Left lobe of liver (tissue), 2 donors: ENCODE measurements at regions not wholly inside any gene's neighbourhood (a gene's known extent, or its start where the extent isn't known, plus 50 kb on each side); places are given as distances from the start of the nearest gene placed in this dataset.
A peak's percentile ranks its signal among the peaks of the same experiment; 100 is the strongest.
"Not testable (repeated sequence)": the region's sequence is repeated elsewhere in the genome, so short reads cannot be mapped to it uniquely, and the experiment has no call there.

Experiments
- ATAC-seq: fragments of 200-7000 bp; cut with Tn5 transposase; one replicate; pipeline ENCODE4 v1.9.1; 2020; ENCODE audit warnings: mild to moderate bottlenecking, moderate library complexity
- DNase-seq: peaks from one replicate; pipeline ENCODE4 v3.0.0-alpha.2; 2020; ENCODE audit warnings: low spot score
- donor health status: DM: no; HTN: no; CAD: no; lungs with moderate emphysema.
- donor health status: DM: no; HTN: yes; CAD: no.

DNA sequence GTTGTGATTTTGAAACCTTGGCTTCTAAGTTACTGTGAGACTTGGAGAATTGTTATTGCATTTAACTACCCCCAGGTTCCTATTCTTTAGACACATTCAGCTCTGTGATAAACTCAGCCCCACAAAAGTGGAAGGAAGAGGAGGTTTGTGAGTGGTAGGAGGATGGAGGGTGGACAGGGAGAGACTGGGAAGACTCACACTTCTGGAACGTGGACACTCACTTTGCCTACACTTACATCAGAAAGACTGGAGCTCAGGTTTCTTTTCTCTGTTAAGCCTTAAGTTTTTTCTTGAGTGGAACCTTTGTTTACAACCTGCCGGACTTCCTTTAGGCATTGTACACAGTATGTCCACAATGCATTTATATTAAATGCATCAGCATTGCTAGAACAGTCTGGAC, 99.0 kb downstream of the AREG start:
- no peak for DNase-seq

DNA sequence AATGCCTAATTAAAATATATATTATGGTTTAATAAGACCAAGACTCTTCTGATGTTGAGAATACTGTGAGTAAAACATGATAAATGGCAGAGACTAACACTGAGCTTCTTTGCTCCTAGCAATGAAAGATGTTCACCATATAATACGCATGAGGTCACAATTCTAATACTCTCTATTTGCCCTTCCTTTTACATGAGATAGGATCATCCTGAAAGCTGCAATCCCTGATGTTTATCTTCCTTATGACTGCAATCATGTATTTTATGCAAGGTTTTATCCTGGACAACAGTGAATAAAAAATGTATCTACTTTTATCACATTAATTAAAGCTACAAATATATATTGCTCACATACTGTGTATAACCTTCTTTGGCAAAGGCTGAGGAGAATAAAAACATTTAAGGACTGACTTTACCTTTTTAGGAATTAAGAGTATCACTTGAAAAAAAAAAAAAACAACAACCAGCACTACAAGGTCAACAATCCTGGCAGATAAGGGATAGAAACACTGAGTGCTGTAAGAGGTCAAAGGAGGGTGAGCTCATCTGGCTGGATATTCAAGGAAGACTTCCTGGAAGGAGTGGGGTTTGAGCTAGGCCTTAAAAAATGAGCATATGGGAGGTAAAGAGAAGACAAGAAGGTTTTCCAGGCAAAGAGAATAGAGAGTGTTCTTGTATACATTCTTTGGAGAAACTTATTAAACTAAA, 99.9 kb downstream of the AREG start:
- ATAC-seq (peak; percentile 37), DNase-seq (no peak)

More for the DNA sequence above, 99.0 kb downstream of the AREG start:
- no peak for ATAC-seq

DNA sequence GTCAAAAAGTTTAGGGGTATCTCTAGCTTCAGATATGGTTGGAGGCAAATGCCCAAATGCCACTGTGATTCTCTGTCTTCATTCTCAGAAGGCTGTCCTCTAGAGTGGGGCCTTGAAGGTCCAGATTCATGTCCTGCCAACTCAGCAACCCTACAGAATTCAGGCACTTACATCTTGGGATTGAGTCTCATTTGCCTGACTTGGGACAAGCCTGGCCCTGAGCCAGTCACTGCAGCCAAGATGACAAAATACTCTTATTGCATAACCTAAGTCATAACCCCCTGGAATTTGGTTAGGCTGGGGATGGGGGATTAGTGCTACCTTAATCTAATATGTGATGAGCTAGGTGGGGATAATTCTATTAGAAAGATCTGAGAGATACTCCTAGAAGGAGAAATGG, 100.5 kb downstream of the AREG start:
- ATAC-seq (peak; percentile 29), DNase-seq (peak; percentile 50)

DNA sequence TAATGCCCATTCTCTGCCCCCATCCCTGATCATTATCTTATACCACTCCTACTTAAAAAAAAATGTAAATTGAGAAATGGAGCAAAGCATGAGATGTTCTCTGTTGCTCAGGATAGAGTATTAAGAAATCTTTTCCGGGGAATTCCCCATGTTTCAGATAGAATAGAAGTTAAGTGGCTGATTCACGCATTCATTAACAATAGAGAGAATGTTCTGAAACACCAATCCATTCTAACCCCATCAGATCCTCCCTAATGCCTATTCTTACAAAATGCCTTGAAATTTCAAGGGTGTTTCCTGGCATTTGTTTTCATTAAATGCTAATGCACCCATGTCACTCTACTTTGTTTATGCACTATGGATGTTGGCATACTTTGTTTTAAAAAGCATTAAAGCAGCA, 101.1 kb downstream of the AREG start:
- ATAC-seq (no peak), DNase-seq (no peak)

DNA sequence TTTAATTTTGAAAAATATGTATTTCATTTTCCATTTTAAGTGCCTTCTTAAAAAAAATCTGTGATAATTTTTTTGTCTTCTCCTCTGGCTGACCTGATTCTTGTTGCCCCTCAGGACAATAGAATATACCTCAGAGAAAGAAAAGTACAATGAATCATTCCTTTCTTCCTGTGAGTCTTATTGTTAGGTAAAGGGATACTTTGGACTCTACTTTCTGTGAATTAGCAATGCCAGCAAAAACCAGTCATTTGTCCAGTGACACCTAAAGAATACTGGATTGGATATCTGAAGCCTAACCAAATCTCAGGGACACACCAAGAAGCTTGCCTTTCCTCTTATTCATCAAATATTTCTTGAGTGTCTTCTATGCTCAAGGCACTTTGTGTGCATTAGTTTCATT, 102.1 kb downstream of the AREG start:
- no peak for ATAC-seq
- DNase-seq, result no peak

DNA sequence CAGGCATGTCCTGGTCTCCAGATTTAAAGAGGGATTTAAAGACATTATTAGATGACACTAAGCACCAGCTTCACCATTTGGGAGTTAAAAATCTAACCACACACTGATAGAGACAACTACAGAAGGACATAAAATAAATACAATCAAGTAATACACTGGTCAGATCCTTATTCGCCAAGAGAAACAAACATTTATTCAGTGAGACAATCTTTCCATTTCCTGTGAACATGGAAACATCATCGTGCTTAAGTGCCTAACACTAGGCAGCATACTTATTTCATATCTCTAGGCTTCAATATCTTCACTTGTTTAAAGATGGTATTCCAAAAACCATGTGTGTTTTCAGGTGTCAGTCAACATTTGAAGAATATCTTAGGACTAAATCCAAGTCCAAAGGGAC, 103.6 kb downstream of the AREG start:
- DNase-seq (no peak), ATAC-seq (no peak)

DNA sequence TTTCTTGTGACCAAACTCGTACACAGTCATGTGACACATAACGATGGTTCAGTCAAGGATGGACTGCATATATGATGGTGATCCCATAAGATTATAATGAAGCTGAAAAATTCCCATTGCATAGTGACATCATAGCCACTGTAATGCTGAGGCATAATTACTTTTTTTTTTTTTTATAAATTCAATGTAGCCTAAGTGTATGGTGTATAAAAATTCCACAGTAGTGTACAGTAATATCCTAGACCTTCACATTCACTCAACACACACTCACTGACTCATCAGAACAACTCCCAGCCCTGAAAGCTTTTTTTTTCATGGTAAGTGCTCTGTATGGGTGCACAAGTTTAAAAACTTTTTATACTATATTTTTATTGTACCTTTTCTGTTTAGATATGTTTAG, 105.0 kb downstream of the AREG start:
- ATAC-seq (no peak), DNase-seq (no peak)

DNA sequence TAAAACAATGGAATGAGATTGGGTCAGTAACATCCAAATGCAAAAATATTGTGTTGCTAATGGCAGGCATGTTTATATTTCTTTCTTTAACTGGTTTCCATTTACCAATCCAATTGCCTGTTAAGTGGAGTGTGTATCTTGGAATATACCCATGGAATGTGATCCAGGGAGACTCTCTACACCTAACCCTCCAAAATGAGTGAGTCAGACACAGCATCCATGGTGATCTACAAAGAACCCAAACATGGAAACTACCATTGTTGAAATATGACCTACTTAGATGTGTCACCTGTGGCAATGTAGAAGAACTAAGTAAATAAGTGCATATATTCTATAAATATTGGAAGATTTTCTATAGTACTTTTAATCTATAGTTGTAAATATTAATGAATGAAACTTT, 110.3 kb downstream of the AREG start:
- DNase-seq (no peak), ATAC-seq (no peak)

DNA sequence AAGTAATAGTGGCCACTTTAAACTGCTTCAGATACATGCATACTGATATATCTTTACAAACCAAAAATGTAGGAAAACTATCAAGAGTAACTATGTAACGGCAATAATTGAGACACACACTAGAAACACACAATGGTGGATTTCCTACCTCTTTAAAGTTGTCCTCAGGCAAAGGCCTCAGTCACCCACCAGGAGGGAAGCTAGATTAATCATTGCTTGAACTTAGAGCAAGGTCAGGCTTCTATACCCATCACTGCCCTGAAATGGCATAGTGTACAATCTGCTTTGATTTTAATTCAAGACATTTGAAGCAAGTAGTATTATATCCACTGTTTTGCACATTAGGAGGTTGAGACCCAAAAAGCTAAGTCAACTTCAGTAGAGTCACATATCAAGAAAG, 110.9 kb downstream of the AREG start:
- no peak for DNase-seq
- ATAC-seq, result no peak

DNA sequence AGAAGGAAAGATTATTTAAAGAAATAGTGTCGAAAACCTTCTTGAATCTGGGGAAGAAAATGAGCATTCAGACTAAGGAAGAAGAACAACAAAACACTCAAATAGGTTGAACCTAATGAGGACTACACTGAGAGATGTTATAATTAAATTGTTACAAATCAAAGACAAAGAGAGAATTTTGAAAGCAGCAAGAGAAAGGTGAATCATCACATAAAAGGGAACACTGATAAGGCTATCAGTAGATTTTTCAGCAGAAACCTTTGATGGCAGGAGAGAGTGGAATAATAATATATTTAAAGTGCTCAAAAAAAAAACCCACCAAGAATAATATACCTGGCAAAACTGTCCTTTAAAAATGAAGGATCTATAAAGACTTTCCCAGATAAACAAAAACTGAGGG, 114.9 kb downstream of the AREG start:
- ATAC-seq, result no peak
- DNase-seq, result no peak

DNA sequence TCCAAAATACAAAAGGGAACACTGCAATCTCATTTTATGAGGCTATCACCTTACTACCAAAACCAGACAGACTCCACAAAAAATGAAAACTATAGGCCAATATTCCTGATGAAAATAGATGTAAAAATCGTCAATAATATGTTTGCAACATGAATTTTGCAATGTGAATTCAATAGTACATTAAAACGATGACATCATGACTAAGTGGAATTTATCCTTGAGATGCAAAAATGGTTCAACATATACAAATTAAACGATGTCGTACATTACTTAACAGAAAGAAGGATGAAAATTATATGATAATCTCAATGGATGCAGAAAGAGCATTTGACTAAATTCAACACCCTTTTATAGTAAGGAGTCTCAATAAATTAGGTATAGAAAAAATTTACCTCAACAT, 123.0 kb downstream of the AREG start:
- ATAC-seq, result no peak
- no peak for DNase-seq

DNA sequence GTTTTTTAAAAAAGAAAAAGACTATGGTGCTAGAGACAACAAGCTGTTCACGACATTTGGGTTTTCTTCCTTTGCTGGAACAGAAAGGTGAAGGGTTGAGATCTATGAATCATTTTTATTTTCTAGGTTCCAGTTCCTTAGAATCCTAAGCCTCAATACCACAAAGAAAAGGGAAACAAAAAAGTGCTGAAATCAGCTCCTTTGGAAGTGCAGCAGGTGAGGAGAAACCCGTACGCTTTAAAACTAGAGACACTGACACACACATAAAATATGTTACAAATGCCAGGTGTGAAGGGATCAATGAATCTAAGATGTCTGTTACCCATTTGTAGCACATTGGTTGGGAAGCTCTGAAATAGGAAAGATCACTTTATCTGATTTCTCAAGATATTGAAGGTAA, 125.2 kb downstream of the AREG start:
- DNase-seq (no peak), ATAC-seq (no peak)

DNA sequence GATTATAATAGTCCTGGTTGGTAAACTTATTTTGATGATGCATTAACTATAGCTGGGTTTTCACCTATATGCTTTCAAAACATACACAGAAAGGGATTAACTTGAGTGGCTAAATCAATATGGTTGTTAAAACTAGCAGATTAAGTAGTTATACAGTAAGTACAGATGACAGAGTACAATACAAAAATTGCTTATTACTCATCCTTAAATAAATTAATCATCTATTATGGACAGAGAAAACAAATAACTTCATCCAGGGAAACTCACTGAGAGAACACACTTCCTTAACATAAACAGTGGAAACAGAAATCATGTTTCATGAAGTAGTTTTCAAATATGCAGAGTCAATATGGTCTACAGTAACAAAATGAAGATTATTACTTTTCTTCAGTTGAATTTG, 133.4 kb downstream of the AREG start:
- ATAC-seq (no peak), DNase-seq (no peak)

DNA sequence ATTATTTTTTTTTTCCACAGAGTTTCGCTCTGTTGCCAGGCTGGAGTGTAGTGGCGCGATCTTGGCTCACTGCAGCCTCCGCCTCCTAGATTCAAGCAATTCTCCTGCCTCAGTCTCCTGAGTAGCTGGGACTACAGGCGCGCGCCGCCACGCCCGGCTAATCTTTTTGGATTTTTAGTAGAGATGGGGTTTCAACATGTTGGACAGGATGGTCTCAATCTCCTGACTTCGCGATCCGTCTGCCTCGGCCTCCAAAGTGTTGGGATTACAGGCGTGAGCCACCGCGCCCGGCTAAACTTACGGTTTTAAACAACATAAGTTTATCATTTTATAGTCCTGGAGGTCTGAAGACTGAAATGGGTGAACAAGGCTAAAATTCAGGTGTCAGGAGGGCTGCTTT, 133.9 kb downstream of the AREG start:
- not testable (repeated sequence) for ATAC-seq, DNase-seq

DNA sequence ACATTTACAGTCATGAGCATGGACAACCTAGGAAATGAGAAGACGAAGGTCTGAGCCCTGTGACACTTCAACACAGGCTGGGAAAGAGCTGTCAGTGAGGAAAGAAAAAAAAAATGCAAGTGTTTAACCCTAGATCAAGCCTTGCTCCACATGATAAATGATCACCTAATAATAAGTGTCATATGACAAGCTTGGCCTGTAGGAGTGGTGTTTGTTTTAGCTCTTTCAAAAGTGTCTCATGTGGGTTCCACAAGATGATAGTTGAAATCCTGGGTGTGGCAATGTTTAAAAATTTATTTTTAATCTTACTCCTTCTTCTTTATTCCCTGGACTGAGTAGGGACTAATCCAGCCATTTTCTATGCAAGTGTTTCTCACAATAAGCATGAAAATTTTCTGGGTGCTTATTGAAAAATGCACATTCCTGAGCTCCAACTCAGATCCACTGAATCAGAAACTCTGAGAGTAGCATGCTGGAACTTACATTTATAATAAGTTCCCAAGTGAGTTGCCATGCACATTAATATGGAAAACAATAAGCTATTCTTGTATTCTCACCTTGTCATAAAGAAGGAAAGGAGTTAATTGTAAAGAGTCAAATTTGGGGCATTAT, 138.3 kb downstream of the AREG start:
- ATAC-seq (no peak), DNase-seq (no peak)

DNA sequence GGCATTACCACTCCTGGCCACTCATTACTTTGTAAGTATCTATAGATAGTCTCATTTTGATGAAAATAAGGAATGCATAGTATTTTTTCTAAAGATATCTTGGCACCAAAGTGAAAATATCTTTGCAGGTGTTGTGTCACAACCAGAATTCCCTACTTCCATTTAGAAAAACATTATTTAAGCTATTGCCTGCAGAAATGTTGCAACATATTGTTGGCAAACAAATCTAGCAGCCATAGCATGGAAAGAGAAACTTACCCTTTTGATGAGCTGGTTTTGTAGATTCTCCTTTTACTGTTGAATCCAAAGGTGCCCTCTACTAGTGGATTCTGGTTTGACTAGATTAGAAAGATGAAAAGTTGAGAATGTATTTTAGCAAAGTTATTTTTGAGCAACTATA, 138.8 kb downstream of the AREG start:
- DNase-seq, result no peak
- ATAC-seq, result peak; percentile 33

DNA sequence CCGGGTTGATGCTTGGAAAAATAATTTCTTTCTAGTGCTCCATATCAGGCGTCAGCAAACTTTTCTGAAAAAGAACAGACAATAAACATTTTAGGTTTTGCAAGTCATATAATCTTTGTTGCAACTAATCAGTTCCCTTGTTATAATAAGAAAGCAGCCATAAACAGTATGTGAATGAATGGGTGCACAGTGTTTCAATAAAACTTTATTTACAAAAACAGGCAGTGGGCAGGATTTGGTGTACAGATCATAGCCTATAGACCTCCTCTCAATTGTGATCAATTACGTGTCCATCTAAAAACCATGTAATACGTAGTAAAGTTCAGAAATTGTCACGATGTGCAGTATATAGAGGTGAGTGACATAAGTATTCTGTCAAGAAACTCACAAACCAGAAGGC, 143.4 kb downstream of the AREG start:
- ATAC-seq (no peak), DNase-seq (no peak)

DNA sequence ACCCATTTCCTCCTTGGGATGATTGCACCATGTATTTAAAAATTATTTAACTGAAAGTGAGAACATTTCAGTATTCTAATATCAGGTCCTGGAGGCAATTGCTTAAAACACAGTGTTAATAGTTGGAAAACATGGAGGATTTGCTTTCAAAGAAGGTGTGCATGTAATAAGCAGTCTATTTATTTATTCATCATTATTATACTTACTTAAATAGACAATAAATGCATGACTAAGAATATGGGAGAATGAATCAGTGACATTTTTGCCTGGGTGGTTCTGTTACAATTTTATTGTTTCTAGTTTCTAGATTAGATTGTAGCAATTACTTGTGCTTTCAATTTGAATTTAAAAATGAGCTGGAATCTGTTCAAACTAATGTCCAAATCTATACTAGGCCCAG, 145.5 kb downstream of the AREG start:
- DNase-seq (no peak), ATAC-seq (no peak)

DNA sequence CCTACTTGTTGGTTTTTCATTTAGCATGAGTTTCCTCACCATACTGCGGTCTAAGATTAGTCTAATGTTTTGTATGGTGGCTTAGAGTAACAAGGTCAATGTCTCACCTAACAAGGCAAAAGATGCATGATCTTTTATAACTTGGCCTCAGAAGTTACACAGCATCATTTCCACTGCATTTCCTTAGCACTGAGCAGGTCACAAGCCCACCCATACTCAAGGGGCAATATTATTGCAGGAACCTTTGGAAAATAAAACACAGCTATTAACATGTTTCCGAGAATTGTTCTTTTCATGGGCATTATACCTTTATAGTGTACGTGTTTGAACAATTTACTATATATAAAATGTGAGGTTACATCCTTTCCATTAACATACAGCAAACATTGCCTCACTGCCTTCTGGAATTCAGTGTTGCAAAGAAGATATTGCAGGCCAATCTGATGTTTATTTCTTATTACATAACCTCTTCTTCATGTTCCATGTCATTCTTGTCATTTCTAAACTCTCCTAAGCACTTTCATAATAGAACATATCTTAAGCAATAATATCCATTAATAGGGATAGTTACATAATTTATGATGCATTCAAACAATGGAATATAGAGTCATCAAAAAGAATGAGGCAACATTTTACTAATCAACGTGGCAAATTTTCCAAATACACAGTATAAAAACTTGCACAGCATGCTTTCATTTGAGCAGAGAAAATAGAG, 153.8 kb downstream of the AREG start:
- DNase-seq (no peak), ATAC-seq (no peak)

DNA sequence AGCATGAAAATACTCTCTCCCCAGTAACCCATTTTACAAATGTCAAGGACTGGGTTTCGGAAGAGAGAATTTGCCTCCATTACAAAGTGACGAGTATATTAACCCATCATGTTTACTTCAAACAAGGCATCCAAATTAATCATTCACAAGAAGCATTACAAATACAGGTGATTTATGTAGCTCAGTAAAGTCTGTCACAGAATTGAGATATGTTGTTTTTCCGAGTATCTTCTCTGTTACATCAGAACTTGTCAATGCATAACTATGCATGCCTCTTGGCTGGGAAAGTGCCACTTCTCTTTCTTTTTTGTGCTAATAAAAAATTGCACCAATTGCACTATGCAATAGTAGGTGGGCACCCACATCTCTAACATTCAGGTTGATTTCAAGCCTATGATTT, 158.2 kb downstream of the AREG start:
- no peak for DNase-seq

DNA sequence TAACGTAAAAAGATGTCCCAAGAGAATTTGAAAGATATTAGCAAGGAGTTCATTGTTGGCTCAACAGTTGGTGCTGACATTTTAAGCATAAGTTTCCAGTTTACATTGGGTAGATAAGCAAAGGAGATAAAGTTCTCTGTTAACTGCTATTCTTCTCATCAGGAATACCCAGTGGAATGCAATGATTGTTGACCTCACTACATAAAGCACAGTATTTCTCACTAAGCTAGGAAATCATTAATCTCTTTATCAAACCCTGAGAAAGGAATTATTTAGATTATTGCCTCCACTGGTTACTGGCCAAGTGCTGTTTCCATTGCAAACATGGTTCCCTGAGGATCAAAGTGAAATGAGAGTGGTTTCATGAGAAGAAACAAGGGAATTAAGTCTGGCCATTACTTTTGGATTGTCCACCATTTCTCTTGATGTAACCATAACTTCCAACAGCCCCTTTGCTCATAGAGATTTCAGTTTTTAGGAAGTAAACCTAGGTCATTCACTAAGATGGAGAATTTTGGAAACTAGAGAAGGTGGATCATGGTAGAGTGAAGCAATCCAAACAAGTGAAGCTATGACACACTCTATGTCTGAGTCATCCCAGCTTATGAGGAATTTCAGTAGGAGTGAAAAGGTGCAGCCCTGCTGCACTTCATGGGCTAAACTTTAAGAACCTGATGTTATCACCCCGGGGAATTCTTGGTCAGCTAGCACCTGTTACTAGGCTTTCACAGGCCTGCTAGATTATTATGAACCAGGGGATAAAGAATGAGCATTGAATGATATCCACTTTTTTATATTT, 163.4 kb downstream of the AREG start:
- ATAC-seq (no peak), DNase-seq (no peak)

More for the DNA sequence above, 158.2 kb downstream of the AREG start:
- ATAC-seq, result no peak

DNA sequence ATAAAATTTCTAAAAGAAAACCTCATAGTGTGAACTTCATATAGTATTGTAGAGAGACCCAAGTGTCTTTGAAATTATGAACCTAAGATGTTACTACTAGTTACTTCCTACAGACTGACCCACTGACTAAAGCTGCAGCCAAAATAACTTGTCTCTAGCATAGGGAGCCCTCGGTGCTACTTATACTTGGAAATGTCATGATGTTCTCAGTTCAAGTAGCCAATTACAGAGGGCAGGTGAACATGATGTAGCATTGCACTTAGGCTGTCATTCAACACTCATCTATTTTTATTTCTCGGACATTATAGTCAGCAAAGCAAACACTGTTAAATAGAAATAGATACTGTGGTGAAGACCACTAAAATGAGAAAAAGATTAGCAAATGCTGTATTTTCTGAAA, 165.6 kb downstream of the AREG start:
- ATAC-seq, result no peak
- DNase-seq, result no peak
